NT2/D1 (cell line): ENCODE measurements at regions not wholly inside any gene's neighbourhood (a gene's known extent, or its start where the extent isn't known, plus 50 kb on each side); places are given as distances from the start of the nearest gene placed in this dataset.

Experiments
- SUZ12 ChIP-seq: IDR thresholded peaks from 2 replicates; pipeline ENCODE4 v1.6.1; 2011; ENCODE audit not compliant: insufficient read length, insufficient read depth; ENCODE audit errors: extremely low read depth
- YY1 ChIP-seq: IDR thresholded peaks from 2 replicates; pipeline ENCODE4 v1.6.1; 2011; ENCODE audit not compliant: insufficient read length, insufficient read depth
- ZNF274 ChIP-seq: IDR thresholded peaks from 2 replicates; pipeline ENCODE4 v1.6.1; 2011; ENCODE audit warnings: mild to moderate bottlenecking, low read depth, low read length

- TF ChIP-seq ZNF274 (no peak), YY1 (no peak), SUZ12 (no peak)
These were observed 192.3 kb upstream of the BCHE start for GRCh38 chr3:166029507-166029906.
